ENCODE measurements at regions not wholly inside any gene's neighbourhood (a gene's known extent, or its start where the extent isn't known, plus 50 kb on each side); places are given as distances from the start of the nearest gene placed in this dataset.

GRCh38 chr12:126949558-126949957 is 1317.4 kb upstream of the TMEM132C start:
- no peak for TF ChIP-seq TAF1 (IDR thresholded peaks at IDR 0.05; ENCODE audit: low read depth)
- TF ChIP-seq EGR1 (IDR thresholded peaks at IDR 0.05): no peak
- TF ChIP-seq EP300 (IDR thresholded peaks at IDR 0.05; ENCODE audit: borderline replicate concordance): no peak
- no peak for TF ChIP-seq RAD21 (IDR thresholded peaks at IDR 0.05; ENCODE audit: low read depth)
- TF ChIP-seq FOXM1 (IDR thresholded peaks at IDR 0.05; ENCODE audit: borderline replicate concordance, low read depth): no peak
- TF ChIP-seq MAX (IDR thresholded peaks at IDR 0.05): no peak
- TF ChIP-seq REST (IDR thresholded peaks at IDR 0.05; ENCODE audit: low read depth): no peak
- no peak for TF ChIP-seq TEAD4 (IDR thresholded peaks at IDR 0.05)
- no peak for TF ChIP-seq ZBTB7A (IDR thresholded peaks at IDR 0.05; ENCODE audit: low read depth)
